HEK293 (cell line): ENCODE measurements at regions not wholly inside any gene's neighbourhood (a gene's known extent, or its start where the extent isn't known, plus 50 kb on each side); places are given as distances from the start of the nearest gene placed in this dataset.

Source experiments
- CTCF ChIA-PET: fragments of 350-600 bp; formaldehyde crosslinking; extraction: SDS; loops from one replicate; lab custom pipeline; 2021; ENCODE audit warnings: antibody characterized with exemption; lab: Yijun Ruan, JAX
- POLR2A ChIA-PET: fragments of 300-600 bp; formaldehyde crosslinking; extraction: SDS; loops from one replicate; lab custom pipeline; 2020; ENCODE audit warnings: antibody characterized with exemption, inconsistent platforms; lab: Yijun Ruan, JAX
- H3K27ac ChIP-seq: fragments of 200-500 bp; sonication (Bioruptor generic); 2 replicates; pipeline ENCODE4 v1.5.1; 2014; ENCODE audit warnings: low read depth, low read length, control low read depth, inconsistent platforms; ENCODE audit errors: extremely low read depth
- H3K36me3 ChIP-seq, 2 experiments: fragments of 200-500 bp in 1 of 2; sonication (Bioruptor generic) in 1 of 2; 1 replicate in 1 of 2; 2 replicates in 1 of 2; pipeline ENCODE4 v1.5.1; 2014 to 2017; ENCODE audit warnings: inconsistent platforms in 2 of 2, low read length in 2 of 2; ENCODE audit not compliant: control insufficient read depth in 2 of 2, insufficient read depth in 1 of 2
- H3K4me1 ChIP-seq: fragments of 200-500 bp; sonication (Bioruptor generic); 2 replicates; pipeline ENCODE4 v1.5.1; 2014; ENCODE audit warnings: mild to moderate bottlenecking, low read length, inconsistent platforms; ENCODE audit not compliant: control insufficient read depth, insufficient read depth
- H3K4me3 ChIP-seq: 2 replicates; pipeline ENCODE4 v1.5.1; 2011; ENCODE audit warnings: low read depth, mild to moderate bottlenecking, control low read depth, low read length, moderate library complexity
- H3K9me3 ChIP-seq: fragments of 200-500 bp; sonication (Bioruptor generic); 2 replicates; pipeline ENCODE4 v1.5.1; 2014; ENCODE audit warnings: low read depth, low read length, inconsistent platforms; ENCODE audit not compliant: control insufficient read depth, insufficient read depth
- HOXA7 ChIP-seq: sonication (generic); formaldehyde crosslinking; IDR thresholded peaks from 2 replicates; pipeline ENCODE4 v1.8.1; 2022; ENCODE audit warnings: missing genetic modification reagents, borderline replicate concordance
- WT1 ChIP-seq: fragments of 450-650 bp; formaldehyde crosslinking; IDR thresholded peaks from 2 replicates; pipeline ENCODE4 v1.5.1; 2016; ENCODE audit warnings: missing biosample characterization, missing genetic modification characterization
- ZBTB7A ChIP-seq: fragments of 450-650 bp; formaldehyde crosslinking; IDR thresholded peaks from 2 replicates; pipeline ENCODE4 v1.5.1; 2016; ENCODE audit warnings: low read depth, missing biosample characterization, missing genetic modification characterization
- ZFP37 ChIP-seq: fragments of 450-650 bp; formaldehyde crosslinking; IDR thresholded peaks from 2 replicates; pipeline ENCODE4 v1.5.1; 2016; ENCODE audit warnings: missing biosample characterization, missing genetic modification characterization
- ZFP41 ChIP-seq: fragments of 450-650 bp; formaldehyde crosslinking; IDR thresholded peaks from 2 replicates; pipeline ENCODE4 v1.5.1; 2016; ENCODE audit warnings: missing biosample characterization, missing genetic modification characterization, borderline replicate concordance
- ZNF202 ChIP-seq: fragments of 450-650 bp; formaldehyde crosslinking; IDR thresholded peaks from 2 replicates; pipeline ENCODE4 v1.5.1; 2016; ENCODE audit warnings: missing biosample characterization, missing genetic modification characterization, borderline replicate concordance
- ZNF274 ChIP-seq, 2 experiments: fragments of 200-500 bp in 1 of 2; fragments of 450-650 bp in 1 of 2; sonication (Bioruptor generic) in 1 of 2; formaldehyde crosslinking in 1 of 2; IDR thresholded peaks; 2 replicates each; pipeline versions ENCODE4 v1.5.1 to v1.6.1; 2014 to 2016; ENCODE audit warnings: borderline replicate concordance in 1 of 2, inconsistent platforms in 1 of 2, low read length in 1 of 2, missing biosample characterization in 1 of 2, missing genetic modification characterization in 1 of 2
- ZNF391 ChIP-seq: fragments of 450-650 bp; formaldehyde crosslinking; IDR thresholded peaks from 2 replicates; pipeline ENCODE4 v1.5.1; 2016; ENCODE audit warnings: low read depth, missing biosample characterization, missing genetic modification characterization, borderline replicate concordance
- ZNF473 ChIP-seq: fragments of 450-650 bp; formaldehyde crosslinking; IDR thresholded peaks from 2 replicates; pipeline ENCODE4 v1.5.1; 2017; ENCODE audit warnings: missing biosample characterization, missing genetic modification characterization
- ZNF514 ChIP-seq: fragments of 450-650 bp; formaldehyde crosslinking; IDR thresholded peaks from 2 replicates; pipeline ENCODE4 v1.5.1; 2016; ENCODE audit warnings: missing biosample characterization, missing genetic modification characterization
- ZNF629 ChIP-seq: fragments of 450-650 bp; formaldehyde crosslinking; IDR thresholded peaks from 2 replicates; pipeline ENCODE4 v1.5.1; 2017; ENCODE audit warnings: missing biosample characterization, missing genetic modification characterization
- ZNF701 ChIP-seq: fragments of 450-650 bp; formaldehyde crosslinking; IDR thresholded peaks from 2 replicates; pipeline ENCODE4 v1.5.1; 2016; ENCODE audit warnings: missing biosample characterization, missing genetic modification characterization
- ZNF707 ChIP-seq: fragments of 450-650 bp; formaldehyde crosslinking; IDR thresholded peaks from 2 replicates; pipeline ENCODE4 v1.5.1; 2016; ENCODE audit warnings: missing biosample characterization, missing genetic modification characterization
- ZSCAN23 ChIP-seq: fragments of 450-650 bp; formaldehyde crosslinking; IDR thresholded peaks from 2 replicates; pipeline ENCODE4 v1.5.1; 2016; ENCODE audit warnings: missing biosample characterization, missing genetic modification characterization
- TF ChIP-seq, protein P1 (sequence below): fragments of 450-650 bp; formaldehyde crosslinking; IDR thresholded peaks from 2 replicates; pipeline ENCODE4 v1.5.1; 2016; ENCODE audit warnings: missing biosample characterization, missing genetic modification characterization, borderline replicate concordance
- TF ChIP-seq, protein P2 (sequence below): fragments of 450-650 bp; formaldehyde crosslinking; IDR thresholded peaks from 2 replicates; pipeline ENCODE4 v1.5.1; 2016; ENCODE audit warnings: missing biosample characterization, missing genetic modification characterization
- TF ChIP-seq, protein P3 (sequence below): fragments of 450-650 bp; formaldehyde crosslinking; IDR thresholded peaks from 2 replicates; pipeline ENCODE4 v1.5.1; 2016; ENCODE audit warnings: missing biosample characterization, missing genetic modification characterization
- TF ChIP-seq, protein P4 (sequence below): fragments of 450-650 bp; formaldehyde crosslinking; IDR thresholded peaks from 2 replicates; pipeline ENCODE4 v1.5.1; 2016; ENCODE audit warnings: missing biosample characterization, missing genetic modification characterization, low read depth
- TF ChIP-seq, protein P5 (sequence below): fragments of 450-650 bp; formaldehyde crosslinking; IDR thresholded peaks from 2 replicates; pipeline ENCODE4 v1.5.1; 2016; ENCODE audit warnings: missing biosample characterization, missing genetic modification characterization

DNA sequence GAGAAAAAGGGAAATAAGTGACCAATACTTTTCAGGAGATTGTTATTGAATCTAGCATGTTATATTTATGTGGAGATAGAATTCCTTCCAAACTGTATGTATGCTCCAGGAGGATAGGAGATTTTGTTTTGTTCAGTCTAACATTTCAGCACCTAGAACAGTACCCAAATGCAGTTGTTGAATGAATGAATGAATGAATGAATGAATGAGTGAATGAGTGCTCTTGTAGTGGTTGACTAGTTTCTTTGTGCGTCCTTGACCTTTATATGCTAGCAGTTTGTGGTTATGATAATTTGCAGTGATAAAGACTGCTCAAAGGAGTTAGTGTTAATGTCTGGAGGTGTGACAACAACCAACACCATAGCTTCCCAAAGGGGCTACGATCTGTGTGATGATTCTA is 663.5 kb upstream of the GOT2 start:
- ChIA-PET POLR2A (no interaction called here), CTCF (no interaction called here)
- no peak for TF ChIP-seq ZSCAN23 (tag by site-specific recombination)
- TF ChIP-seq ZNF514 (tag by site-specific recombination) = no peak
- no peak for TF ChIP-seq HOXA7 (CRISPR knock-in tag)
- Histone ChIP-seq H3K36me3 (no peaks in the 10 kb centered on the region), H3K9me3 (no peaks in the 10 kb centered on the region), H3K27ac (no peak overlapping the region), H3K4me1 (no peaks in the 10 kb centered on the region), H3K4me3 (no peak overlapping the region)

DNA sequence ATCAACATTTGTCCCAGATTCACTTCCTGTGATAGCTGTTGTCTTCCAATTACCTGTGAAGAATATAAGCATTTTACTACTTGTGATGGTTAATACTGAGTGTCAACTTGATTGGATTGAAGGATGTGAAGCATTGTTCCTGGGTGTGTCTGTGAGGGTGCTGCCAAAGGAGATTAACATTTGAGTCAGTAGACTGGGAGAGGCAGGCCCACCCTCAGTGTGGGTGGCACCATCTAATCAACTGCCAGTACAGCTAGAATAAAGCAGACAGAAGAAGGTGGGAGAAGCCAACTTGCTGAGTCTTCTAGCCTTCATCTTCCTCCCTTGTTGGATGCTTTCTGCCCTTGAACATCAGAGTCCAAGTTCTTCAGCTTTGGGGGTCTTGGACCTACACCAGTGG is 660.4 kb upstream of the GOT2 start:
- no peaks in the 10 kb centered on the region for H3K9me3 ChIP-seq
- no peaks in the 10 kb centered on the region for H3K4me1 ChIP-seq
- POLR2A ChIA-PET = no interaction called here
- no peaks in the 10 kb centered on the region for H3K36me3 ChIP-seq
- TF ChIP-seq, protein P1, sequence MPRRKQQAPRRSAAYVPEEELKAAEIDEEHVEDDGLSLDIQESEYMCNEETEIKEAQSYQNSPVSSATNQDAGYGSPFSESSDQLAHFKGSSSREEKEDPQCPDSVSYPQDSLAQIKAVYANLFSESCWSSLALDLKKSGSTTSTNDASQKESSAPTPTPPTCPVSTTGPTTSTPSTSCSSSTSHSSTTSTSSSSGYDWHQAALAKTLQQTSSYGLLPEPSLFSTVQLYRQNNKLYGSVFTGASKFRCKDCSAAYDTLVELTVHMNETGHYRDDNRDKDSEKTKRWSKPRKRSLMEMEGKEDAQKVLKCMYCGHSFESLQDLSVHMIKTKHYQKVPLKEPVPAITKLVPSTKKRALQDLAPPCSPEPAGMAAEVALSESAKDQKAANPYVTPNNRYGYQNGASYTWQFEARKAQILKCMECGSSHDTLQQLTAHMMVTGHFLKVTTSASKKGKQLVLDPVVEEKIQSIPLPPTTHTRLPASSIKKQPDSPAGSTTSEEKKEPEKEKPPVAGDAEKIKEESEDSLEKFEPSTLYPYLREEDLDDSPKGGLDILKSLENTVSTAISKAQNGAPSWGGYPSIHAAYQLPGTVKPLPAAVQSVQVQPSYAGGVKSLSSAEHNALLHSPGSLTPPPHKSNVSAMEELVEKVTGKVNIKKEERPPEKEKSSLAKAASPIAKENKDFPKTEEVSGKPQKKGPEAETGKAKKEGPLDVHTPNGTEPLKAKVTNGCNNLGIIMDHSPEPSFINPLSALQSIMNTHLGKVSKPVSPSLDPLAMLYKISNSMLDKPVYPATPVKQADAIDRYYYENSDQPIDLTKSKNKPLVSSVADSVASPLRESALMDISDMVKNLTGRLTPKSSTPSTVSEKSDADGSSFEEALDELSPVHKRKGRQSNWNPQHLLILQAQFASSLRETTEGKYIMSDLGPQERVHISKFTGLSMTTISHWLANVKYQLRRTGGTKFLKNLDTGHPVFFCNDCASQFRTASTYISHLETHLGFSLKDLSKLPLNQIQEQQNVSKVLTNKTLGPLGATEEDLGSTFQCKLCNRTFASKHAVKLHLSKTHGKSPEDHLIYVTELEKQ (tag by site-specific recombination) = no peak
- TF ChIP-seq ZNF701 (no peak), ZNF473 (no peak), ZFP37 (tag by site-specific recombination) (no peak), ZNF391 (tag by site-specific recombination) (no peak), WT1 (tag by site-specific recombination) (no peak), ZNF202 (tag by site-specific recombination) (no peak), ZBTB7A (tag by site-specific recombination) (no peak), ZFP41 (tag by site-specific recombination) (no peak), ZNF274 (IDR thresholded peaks at IDR 0.05; ENCODE audit: low read length) (no peak), ZNF274 (tag by site-specific recombination; IDR thresholded peaks at IDR 0.05; ENCODE audit: borderline replicate concordance) (no peak), ZNF629 (no peak), ZNF707 (tag by site-specific recombination) (no peak)
- TF ChIP-seq, protein P2, sequence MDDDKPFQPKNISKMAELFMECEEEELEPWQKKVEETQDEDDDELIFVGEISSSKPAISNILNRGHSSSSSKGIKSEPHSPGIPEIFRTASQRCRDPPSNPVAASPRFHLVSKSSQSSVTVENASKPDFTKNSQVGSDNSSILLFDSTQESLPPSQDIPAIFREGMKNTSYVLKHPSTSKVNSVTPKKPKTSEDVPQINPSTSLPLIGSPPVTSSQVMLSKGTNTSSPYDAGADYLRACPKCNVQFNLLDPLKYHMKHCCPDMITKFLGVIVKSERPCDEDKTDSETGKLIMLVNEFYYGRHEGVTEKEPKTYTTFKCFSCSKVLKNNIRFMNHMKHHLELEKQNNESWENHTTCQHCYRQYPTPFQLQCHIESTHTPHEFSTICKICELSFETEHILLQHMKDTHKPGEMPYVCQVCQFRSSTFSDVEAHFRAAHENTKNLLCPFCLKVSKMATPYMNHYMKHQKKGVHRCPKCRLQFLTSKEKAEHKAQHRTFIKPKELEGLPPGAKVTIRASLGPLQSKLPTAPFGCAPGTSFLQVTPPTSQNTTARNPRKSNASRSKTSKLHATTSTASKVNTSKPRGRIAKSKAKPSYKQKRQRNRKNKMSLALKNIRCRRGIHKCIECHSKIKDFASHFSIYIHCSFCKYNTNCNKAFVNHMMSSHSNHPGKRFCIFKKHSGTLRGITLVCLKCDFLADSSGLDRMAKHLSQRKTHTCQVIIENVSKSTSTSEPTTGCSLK (tag by site-specific recombination) = no peak
- TF ChIP-seq, protein P3, sequence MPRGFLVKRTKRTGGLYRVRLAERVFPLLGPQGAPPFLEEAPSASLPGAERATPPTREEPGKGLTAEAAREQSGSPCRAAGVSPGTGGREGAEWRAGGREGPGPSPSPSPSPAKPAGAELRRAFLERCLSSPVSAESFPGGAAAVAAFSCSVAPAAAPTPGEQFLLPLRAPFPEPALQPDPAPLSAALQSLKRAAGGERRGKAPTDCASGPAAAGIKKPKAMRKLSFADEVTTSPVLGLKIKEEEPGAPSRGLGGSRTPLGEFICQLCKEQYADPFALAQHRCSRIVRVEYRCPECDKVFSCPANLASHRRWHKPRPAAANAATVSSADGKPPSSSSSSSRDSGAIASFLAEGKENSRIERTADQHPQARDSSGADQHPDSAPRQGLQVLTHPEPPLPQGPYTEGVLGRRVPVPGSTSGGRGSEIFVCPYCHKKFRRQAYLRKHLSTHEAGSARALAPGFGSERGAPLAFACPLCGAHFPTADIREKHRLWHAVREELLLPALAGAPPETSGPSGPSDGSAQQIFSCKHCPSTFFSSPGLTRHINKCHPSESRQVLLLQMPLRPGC = no peak
- TF ChIP-seq, protein P4, sequence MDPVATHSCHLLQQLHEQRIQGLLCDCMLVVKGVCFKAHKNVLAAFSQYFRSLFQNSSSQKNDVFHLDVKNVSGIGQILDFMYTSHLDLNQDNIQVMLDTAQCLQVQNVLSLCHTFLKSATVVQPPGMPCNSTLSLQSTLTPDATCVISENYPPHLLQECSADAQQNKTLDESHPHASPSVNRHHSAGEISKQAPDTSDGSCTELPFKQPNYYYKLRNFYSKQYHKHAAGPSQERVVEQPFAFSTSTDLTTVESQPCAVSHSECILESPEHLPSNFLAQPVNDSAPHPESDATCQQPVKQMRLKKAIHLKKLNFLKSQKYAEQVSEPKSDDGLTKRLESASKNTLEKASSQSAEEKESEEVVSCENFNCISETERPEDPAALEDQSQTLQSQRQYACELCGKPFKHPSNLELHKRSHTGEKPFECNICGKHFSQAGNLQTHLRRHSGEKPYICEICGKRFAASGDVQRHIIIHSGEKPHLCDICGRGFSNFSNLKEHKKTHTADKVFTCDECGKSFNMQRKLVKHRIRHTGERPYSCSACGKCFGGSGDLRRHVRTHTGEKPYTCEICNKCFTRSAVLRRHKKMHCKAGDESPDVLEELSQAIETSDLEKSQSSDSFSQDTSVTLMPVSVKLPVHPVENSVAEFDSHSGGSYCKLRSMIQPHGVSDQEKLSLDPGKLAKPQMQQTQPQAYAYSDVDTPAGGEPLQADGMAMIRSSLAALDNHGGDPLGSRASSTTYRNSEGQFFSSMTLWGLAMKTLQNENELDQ (tag by site-specific recombination) = no peak
- TF ChIP-seq, protein P5, sequence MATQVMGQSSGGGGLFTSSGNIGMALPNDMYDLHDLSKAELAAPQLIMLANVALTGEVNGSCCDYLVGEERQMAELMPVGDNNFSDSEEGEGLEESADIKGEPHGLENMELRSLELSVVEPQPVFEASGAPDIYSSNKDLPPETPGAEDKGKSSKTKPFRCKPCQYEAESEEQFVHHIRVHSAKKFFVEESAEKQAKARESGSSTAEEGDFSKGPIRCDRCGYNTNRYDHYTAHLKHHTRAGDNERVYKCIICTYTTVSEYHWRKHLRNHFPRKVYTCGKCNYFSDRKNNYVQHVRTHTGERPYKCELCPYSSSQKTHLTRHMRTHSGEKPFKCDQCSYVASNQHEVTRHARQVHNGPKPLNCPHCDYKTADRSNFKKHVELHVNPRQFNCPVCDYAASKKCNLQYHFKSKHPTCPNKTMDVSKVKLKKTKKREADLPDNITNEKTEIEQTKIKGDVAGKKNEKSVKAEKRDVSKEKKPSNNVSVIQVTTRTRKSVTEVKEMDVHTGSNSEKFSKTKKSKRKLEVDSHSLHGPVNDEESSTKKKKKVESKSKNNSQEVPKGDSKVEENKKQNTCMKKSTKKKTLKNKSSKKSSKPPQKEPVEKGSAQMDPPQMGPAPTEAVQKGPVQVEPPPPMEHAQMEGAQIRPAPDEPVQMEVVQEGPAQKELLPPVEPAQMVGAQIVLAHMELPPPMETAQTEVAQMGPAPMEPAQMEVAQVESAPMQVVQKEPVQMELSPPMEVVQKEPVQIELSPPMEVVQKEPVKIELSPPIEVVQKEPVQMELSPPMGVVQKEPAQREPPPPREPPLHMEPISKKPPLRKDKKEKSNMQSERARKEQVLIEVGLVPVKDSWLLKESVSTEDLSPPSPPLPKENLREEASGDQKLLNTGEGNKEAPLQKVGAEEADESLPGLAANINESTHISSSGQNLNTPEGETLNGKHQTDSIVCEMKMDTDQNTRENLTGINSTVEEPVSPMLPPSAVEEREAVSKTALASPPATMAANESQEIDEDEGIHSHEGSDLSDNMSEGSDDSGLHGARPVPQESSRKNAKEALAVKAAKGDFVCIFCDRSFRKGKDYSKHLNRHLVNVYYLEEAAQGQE (tag by site-specific recombination) = no peak
- CTCF ChIA-PET = interaction anchor here (0.6 kb wide), 1 partner anchor 259 kb away, joined by 3 read pairs; no protein-coding TSS in a partner anchor
- no peak overlapping the region for H3K4me3 ChIP-seq
- no peak overlapping the region for H3K27ac ChIP-seq
